Fibroblast of skin of left biceps (primary cell): ENCODE measurements at regions not wholly inside any gene's neighbourhood (a gene's known extent, or its start where the extent isn't known, plus 50 kb on each side); places are given as distances from the start of the nearest gene placed in this dataset.
"Not testable (repeated sequence)": the region's sequence is repeated elsewhere in the genome, so short reads cannot be mapped to it uniquely, and the experiment has no call there.

ENCODE experiments used
- DNase-seq, 2 experiments: peaks; one replicate each; pipeline ENCODE4 v3.0.0-alpha.2; 2013; ENCODE audit warnings: low read depth in 2 of 2

DNA sequence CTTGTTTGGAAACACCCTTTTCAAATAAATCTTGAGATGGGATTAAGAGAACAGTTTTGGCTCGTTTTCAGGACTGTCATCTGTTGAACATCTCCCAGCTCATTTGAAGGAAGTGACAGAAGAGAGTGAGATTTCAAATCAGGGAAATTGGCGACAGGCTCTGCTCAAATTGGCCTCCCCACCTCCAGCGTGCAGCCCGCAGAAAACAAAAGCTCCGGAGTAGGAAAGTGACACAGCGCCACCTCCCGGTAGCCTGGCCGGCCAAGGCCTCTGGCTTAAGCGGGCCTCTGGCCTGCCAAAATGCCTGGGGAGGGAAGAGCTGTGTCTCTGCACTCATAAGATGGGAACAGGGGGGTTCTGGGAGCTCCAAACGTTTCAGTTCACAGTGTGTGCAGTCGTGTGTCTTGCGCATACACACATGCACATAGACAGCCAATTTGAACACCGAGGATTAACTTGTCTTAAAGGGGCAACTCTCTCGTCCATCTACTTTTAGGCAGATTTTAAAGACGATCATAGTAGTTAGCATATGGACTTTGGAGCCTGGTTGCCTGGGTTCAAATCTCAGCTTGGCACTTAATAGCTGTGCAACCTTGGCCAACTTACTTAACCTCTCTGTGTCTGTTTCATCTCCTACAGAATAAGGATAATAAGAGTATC, 132.7 kb upstream of the RCN1 start:
- DNase-seq, result peak; percentile 11 to 15

DNA sequence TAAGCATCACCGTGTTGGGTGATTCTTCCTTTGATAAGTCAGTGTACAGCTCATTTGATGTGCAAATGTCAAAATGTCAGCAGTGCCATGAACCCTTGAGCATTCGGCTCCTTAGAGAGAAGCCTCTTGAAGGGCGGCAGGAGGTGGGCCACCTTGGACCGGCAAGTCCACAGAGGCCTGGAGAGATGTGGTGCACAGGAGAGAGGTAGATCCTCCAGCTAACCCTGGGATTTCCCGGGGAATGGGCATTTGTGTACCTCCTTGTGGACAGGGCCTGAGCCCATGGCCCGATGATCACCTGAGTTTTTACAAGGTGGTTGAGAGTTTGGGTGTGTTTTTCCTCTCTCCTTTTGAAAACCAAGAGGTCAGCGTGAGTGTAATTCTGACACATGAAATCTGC, 133.2 kb upstream of the RCN1 start:
- DNase-seq, result no peak

DNA sequence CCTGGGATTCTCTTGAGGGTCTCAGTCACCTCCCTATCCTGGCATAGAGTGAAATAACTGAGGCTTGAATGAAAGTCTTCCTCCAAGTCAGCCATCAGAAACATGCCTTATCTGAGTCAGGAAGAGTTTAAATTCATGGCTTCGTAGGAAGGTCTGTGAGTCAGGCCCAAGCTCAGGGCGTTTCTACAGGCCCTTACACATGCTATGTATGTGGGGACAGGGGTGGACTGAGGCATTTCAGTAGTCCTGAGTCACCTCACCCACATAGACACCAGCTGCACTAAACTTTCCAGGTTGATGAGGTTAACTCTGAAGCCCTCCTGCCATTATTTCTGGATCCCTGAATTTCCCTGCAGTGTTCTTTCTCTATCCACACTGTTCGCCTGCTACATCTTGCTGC, 134.6 kb upstream of the RCN1 start:
- DNase-seq, result no peak

DNA sequence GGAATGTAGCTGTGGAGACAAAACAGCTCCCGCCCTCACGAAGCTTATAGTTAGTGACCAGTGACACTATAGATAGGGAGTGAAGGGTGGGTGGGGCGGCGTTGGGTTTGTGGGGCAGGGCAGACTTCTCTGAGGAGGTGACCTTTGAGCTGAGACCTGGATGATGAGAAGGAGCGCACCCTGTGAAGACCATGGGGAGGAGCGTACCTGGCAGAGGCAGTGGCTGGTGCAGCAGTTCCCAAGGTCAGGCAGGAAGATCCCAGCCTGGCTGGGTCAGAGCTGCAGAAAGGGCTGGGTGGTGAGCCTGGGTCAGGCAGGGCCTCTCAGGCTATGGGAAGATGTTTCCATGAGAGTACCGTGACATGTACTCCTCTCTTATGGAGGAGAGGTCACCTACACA, 135.0 kb upstream of the RCN1 start:
- no peak for DNase-seq

DNA sequence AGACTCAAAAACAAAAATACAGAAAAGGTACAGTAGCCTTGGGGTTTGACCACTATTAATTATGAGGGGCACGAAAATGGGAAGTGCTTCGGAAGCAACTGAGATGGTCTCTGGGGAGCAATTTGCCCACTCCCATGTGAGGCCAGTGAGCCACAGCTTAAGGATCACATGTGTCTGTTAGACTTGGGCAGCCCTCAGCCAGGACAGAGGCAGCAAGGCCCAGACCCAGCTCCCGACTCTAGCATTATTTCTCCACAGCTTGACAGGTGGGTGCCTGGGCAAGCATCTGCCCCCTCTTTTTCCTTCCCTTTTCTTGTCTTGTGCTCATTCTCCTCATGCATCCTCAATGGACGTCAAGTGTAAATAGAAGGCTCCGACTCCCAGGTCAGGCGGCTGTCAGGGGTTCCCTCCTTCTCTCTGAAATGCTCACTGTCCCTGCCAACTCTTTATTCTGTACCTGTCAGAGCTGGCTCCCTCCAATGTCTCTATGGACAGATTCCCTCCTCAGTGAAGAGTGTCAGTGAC, 137.0 kb upstream of the RCN1 start:
- DNase-seq, result no peak

DNA sequence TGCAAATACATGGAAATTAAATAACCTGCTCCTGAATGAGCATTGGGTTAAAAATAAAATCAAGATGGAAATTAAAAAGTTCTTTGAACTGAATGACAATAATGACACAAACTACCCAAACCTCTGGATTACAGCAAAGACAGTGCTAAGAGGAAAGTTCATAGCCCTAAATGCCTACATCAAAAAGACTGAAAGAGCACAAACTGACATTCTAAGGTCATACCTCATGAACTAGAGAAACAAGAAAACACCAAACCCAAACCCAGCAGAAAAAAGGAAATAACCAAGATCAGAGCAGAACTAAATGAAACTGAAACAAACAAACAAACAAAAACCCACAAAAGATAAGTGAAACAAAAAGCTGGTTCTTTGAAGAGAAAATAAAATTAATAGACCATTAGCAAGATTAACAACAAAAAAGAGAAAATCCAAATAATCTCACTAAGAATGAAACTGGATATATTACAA, 138.6 kb upstream of the PAX6 start:
- DNase-seq, result not testable (repeated sequence)

DNA sequence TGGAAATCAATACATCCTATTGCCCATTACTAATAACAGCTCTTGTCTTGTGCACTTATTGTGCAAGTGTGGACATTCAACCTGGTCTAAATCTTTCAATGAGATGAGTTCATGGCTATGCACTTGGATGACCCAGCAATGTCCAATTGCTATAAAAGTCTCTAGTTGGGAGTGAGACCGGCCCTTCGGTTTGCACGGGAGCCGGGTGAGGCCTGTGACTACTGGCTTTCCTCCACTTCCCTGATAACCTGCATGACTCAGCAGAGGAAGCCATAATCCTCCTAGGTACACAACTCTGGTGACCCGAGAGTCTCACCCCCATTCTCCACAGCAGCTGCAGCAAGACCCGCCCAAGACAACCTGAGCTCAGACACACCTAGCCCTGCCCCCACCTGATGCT, 135.9 kb upstream of the PAX6 start:
- DNase-seq, result no peak

DNA sequence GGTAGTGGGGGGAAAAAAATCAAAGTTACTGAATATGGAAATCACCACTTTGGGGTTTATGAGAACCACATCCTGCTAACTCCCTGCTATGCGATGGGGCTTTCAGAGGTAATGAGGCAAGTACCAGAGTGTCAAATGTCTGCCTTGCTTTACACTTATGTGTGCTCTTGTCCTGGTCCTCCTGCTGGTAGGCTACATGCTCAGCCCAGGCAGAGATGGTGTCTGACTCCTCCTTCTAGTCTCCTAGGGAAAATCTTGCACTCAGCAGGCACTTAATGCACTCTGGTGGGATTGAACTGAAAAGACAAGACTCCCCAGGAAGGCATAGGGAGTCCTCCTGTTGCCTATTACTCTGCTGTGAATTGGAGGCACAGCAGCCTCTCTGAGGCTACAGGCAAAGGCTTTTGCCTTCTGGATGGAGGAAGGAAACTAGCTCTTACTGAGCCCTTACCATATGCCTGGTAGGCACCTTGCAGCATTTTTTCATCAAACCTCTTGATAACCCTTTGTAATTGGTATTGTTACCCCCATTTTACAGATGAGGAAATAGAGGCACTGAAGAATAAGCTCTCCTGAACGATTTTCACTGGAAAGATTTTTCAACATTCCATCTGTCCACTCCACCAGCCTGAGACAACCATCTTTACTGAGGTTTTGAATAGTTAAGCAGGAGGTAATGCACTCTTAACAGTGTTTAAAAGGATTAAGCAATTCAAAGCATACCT, 132.1 kb upstream of the PAX6 start:
- DNase-seq, result no peak

DNA sequence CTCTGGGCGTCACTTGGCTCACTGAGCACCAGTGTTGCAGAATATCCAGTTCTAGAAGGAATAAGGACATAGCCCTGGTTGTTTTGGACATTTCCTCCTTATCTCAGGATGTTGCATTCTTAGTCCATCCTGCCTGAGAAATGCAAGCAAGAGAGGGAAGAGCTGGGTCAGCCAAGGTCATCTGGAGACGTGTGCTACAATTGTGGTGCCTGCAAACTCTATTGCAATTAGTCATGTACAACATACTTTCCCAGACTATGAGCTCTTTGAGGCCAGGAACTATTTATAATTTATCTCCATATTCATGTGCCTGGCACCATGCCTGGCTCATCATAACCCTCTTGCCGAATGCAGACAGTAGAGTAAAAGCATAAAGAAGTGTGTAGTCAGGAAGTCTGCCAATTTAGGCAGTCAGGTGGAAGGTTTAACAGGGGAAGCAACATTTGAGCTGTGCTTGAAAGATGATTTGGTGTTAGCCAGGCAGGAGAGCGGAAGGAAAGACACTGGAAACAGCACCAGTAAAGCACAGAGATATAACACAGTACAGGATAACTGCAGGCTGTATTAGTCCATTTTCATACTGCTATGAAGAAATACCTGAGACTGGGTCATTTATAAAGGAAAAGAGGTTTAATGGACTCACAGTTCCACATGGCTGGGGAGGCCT, 129.4 kb upstream of the PAX6 start:
- no peak for DNase-seq

DNA sequence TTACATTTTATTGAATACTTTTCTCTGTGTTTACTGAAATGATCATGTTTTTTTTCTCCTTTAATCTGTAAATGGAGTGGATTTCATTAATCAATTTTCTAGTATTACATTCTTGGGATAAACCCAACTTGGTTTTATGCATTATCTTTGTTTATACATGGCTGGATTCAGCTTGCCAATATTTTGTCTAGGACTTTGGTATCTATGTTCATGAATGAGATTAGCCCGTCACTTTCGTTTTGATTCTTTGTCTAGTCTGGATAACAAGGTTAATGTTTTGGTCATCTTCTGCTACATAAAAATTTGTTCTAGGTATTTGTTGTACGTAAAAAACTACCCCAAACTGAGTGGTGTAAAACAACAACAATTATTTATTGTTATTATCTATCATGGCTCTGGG, 127.9 kb upstream of the PAX6 start:
- no peak for DNase-seq

DNA sequence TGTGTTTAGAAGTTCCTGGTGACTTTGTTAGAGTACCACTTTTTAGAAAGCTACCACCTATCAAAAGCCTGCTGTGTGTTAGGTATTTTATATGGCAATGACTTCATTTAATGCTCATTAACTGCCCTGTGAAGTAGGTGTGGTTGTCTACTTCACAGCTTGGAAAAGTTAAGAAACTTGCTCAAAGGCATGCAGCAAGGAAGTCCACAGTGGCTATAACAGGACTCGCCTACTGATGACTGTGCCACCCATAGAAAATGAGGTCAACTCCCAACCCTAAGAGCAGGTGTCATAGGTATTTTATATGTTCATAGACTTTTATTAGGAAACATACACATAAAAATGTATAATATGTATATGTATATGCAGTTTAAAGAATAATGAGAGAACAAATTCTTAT, 125.2 kb upstream of the PAX6 start:
- no peak for DNase-seq

DNA sequence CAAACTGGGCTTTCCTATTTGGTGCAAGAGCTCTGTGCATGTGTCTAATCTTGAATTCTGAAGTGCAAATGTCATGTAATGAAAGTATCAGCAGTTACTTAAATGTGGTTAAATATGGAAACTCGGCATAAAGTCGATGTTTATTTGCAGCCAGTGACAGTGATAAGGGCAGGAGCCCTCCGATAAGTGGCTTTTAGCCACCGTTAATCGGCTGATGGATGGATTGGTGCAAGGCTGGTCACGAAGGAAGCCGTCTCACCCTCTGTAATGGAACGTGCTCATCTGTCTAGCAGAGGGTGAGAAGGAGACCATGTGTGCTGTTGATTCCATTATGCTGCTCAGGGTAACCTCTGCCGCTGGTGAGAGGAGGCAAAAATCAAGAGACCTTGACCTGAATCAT, 121.8 kb upstream of the PAX6 start:
- DNase-seq, result no peak

DNA sequence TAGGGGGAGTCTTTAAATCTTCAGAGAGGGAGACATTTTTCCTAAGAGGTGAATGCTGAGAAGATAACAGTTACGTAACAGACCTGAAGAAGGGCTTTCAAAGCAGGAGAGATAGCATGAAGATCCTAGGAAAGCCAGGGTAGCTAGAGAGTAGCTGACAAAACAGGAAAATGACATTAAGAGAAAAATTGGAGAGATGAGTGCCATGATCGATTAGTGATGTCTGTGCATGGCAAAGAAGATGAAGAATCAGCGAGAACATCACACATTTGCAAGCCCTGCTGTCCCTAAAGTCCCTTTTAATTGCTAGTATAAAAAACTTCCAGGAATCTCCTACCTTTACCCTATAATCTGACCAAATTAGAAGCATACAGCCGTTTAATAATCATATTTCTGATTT, 116.9 kb upstream of the PAX6 start:
- no peak for DNase-seq

DNA sequence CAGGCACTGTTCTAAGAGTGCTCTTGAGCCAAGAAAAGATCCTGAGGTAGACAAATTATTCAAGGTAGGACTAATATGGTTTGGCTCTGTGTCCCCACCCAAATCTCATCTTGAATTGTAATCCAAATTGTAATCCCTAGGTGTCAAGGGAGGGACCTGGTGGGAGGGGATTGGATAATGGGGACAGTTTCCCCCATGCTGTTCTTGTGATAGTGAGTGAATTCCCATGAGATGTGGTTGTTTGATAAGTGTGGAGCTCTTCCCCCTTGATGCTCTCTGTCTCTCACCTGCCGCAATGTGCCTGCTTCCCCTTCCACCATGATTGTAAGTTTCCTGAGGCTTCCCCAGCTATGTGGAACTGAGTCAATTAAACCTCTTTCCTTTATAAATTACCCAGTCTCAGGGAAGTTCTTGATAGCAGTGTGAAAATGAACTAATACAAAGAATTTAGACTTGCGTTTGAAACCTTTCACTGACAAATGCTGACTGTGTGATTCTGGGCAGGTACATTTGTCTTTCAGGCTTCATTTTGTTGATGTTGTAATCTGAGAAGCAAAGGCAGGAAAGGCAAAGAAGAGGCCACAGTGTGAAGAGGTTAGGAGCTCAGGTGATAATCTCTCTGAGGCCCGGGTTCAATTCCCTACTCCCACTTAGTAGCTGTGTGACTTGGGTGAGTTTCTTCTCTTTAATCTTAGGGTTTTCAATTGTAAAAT, 115.8 kb upstream of the PAX6 start:
- DNase-seq, result no peak

DNA sequence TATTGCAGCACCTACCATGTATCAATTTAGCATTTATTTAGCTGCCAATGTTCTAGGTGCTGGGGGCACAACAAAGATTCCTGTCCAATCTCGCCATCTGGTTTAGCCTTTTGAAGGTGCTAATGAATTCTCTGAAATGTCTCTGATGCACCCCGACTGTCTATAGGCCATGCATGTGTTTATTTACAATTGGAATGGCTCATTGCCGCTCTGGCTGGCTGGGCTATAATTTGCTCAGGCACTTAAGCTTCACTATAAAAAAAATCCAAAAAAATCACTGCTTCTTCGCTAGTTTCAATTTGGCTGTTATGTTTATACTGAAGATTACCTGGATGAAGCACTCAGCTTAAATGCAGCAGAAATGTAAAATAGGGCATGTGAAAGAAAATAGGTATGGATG, 115.0 kb upstream of the PAX6 start:
- DNase-seq, result no peak

DNA sequence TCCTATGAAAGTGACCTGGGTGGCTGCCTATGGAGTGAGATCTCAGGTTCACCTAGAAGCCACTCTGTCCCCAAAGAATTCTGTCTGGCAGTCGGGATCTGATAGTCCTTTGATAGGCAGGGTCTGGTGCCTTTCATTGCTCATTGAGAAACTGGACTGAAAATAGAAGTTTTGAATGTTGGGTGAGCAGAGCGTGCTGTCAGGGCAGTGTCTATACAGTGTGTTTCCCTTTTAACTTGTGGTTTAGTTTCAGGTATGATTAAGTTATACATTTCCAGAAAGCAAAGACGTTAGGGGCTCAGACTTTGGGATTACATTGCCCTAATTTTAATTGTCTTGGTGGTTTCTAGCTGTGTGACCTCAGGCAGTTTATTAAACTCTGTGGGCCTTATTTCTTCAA, 111.3 kb upstream of the PAX6 start:
- no peak for DNase-seq

DNA sequence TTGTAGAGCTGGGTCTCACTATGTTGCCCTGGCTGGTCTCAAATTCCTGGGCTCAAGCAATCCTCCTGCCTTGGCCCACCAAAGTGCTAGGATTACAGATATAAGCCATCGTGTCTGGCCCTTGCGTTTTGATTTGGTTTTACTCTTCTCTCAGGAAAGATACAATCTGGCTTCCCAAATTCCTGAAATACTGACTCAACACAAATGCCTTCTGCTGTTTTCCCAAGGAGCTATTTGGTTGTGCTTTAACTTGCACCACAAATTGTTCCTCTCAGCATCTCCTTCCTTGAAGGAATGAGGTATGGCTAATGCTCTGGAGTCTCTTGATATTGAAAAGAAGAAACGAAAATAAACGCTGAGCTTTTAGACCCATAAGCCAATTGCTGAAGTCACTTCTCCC, 110.0 kb upstream of the PAX6 start:
- peak; percentile 13 to 14 for DNase-seq

DNA sequence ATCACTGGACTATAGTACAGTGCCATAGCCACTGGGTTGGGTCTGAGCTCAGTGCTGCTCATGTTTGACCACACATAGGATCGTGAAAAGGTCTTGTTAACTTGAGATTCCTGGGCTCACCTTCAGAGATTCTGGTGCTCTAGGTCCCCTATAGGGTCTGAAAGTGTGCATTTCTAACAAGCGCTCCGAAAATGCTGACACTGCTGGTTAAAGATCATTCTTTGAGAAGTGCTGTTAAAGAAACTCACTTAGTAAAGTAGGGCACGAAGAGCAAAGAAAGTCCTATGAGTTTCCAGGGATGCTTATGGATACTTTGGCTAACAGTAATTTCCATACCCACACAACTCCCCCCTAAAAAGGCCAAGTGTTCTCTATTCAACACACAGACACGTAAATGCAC, 108.1 kb upstream of the PAX6 start:
- no peak for DNase-seq

DNA sequence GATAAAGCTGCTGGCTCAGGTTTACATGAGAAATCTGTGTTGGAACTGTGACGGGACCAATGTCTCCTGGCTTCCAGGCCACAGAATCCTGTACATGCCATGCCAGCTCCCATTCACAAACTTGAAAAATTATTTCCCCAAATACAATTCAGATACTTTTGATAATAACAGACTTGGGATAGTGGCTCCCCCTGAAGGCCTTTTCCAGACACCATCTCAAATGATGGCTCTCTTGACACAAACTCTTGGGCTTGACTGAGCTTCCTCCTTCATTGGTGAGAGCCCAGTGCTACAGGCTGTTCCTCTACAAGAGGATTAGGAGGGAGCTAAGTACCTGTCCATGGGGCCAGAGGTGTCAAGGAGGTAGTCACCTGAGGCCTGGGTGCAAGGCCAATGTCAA, 104.7 kb upstream of the PAX6 start:
- DNase-seq, result no peak

DNA sequence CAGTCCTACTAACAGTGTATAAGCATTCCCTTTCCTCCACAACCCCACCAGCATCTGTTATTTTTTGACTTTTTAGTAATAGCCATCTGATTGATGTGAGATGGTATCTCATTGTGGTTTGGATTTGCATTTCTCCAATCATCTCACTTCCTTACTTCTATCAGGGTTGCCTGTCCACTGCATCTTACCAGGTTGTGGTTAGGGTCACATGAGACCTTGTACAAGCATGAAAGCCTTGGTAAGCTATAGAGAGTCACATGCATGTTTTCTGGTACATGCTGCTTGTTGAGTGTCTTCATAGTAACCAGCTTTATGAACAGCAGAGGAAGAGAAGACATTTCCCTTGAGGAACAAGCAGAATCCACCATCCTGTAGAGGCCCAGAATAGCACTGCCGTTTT, 102.9 kb upstream of the PAX6 start:
- no peak for DNase-seq

DNA sequence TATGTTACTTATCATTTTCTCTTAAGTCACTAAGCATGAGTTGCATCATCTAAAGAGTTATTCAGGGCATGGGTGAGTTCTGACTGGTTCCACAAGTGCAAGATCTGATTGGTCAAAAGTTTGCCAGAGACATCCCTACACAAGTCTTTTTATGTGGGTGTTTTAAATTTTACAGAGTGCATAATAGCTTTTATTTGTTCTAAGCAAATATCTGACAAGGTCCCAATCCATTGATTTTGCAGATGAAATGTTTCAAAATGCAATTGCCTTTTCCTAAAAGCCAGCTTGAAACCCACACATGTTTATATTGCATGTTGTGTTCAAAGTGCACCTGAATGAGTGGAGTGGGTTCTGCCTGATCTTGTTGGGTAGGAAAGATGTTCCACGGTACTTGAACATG, 101.7 kb upstream of the PAX6 start:
- DNase-seq, result no peak

DNA sequence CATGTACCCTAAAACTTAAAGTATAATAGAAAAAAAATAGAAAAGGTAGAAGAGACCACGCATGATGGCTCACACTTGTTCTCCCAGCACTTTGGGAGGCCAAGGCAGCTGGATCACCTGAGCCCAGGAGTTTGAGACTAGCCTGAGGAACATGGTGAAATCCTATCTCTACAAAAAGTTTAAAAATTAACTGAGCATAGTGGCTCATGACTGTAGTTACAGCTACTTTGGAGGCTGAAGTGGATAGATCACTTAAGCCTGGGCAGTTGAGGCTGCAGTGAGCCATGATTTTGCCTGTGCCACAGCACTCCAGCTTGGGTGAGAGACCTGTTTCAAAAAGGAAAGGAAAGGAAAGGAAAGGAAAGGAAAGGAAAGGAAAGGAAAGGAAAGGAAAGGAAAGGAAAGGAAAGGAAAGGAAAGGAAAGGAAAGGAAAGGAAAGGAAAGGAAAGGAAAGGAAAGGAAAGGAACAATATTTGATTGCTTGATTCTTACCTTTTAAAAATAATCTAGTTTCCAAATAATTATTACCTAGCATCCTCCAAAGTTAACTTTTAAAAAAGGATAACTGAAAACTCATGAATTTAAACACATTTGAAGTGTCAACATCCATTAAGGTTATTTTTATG, 99.9 kb upstream of the PAX6 start:
- DNase-seq, result no peak
